Fibroblast of lung (primary cell): ENCODE measurements at regions not wholly inside any gene's neighbourhood (a gene's known extent, or its start where the extent isn't known, plus 50 kb on each side); places are given as distances from the start of the nearest gene placed in this dataset.

ENCODE experiments used
- CTCF ChIP-seq, 2 donors: IDR thresholded peaks in 1 of 2; conservative IDR thresholded peaks in 1 of 2; 1 replicate in 1 of 2; 2 replicates in 1 of 2; pipeline ENCODE4 v1.5.1; 2011 to 2012; ENCODE audit warnings: low read length in 2 of 2, control low read depth in 1 of 2, inconsistent platforms in 1 of 2, low read depth in 1 of 2, mild to moderate bottlenecking in 1 of 2
- EZH2 ChIP-seq: IDR thresholded peaks from 2 replicates; pipeline ENCODE4 v1.5.1; 2012; ENCODE audit warnings: low read length, control low read depth, mild to moderate bottlenecking; ENCODE audit errors: missing control alignments

- TF ChIP-seq CTCF (conservative IDR thresholded peaks at IDR 0.05 in 1 of 2, IDR thresholded peaks at IDR 0.05 in 1 of 2; ENCODE audit: low read depth in 1 of 2, low read length in 2 of 2) (no peak), EZH2 (no peak)
Measured at GRCh38 chr6:43907312-43907711, 137.3 kb downstream of the VEGFA start.
